Stimulated activated naive CD4-positive, alpha-beta T cell (primary cell): ENCODE measurements at regions not wholly inside any gene's neighbourhood (a gene's known extent, or its start where the extent isn't known, plus 50 kb on each side); places are given as distances from the start of the nearest gene placed in this dataset.

Experiments used
- DNase-seq, 6 experiments: peaks; one replicate each; lab custom pipeline; 2025; lab: John Stamatoyannopoulos, UW

DNA sequence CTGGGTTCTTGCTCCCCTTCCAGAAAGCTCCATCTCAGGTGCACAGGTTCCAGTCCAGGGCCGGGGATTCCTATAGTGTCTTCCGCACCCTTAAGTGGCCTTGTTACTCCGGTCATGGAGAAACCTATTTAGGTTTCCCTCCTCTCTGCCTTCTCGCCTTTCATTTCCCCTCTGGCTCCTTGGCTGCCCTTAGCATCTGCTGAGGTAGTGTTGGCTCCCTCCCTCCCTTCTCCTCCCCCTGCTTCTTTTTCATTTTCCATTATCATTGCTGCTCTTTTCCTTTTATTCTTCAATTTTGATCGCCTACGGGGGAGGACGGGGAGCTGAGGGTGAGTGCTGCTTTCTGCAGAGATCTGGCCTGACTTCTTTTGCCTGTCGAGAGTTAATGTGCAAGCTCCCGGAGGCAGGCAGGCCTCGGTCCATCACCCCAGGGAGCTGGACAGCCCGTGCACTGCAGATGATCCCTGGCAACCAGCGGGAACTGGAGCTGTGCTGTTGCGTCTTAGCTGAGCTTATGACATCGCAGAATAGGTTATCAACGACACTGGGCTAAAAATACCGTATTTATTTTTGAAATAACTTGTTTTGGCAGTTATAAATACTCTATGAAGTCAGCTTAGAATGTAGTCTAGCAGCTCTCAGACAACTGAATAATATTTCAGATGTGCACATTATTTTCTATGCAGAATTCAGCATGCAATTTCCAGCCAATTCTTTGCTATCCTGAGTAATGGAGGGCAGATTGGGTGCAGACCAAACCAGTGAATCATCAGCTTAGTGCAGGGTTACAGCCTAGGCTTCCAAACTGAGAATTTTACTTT, 141.9 kb downstream of the SLC4A3 start:
- no peak for DNase-seq

GRCh38 chr2:219772103-219772635, 144.7 kb downstream of the SLC4A3 start:
- DNase-seq: no peak

GRCh38 chr2:219772697-219773096, 145.3 kb downstream of the SLC4A3 start:
- DNase-seq: no peak

- no peak for DNase-seq
Measured at GRCh38 chr2:219775506-219775905, 148.1 kb downstream of the SLC4A3 start.

- no peak for DNase-seq
Measured at GRCh38 chr2:219777388-219777787, 150.0 kb downstream of the SLC4A3 start.

GRCh38 chr2:219778189-219778588, 150.8 kb downstream of the SLC4A3 start:
- DNase-seq: no peak

- DNase-seq: no peak
Measured at GRCh38 chr2:219782737-219783348, 155.4 kb downstream of the SLC4A3 start.

GRCh38 chr2:219783359-219783975, 156.0 kb downstream of the SLC4A3 start:
- no peak for DNase-seq

DNA sequence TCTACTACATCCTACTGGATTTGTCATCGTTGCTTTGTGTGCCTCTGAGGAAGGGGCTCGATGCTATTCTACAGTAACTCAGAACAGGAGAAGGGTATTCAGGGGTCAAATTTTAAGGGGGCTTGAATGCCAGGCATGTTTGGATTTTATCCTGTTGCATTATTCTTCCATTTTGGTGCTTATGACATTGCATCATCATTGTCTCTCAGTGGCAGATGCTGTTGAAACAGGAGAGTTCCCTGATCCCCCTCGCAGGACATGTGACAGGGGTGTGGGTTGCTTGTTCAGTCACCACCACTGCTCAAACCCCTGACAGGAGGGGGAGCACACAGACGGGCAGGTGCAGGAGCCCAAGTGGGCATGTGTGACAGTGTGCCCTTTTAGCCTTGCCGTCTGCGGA, 156.7 kb downstream of the SLC4A3 start:
- DNase-seq: no peak

DNA sequence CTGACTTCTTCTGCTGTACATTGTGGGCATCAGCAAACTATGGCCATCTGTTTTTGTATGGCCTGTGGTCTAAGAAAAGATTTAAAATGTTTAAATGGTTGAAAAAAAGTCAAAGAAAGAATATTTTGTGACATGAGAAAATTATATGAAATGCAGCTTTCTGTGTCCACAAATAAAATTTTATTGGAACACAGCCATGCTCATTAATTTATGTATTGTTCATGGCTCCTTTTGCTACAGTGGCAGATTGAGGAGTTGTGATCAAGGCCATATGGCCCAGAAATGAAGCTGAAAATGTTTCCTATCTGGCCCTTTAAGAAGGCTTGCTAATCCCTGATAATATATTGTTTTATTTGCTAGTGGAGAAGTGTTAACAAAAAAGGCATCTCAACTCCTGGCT, 162.0 kb downstream of the SLC4A3 start:
- no peak for DNase-seq

DNA sequence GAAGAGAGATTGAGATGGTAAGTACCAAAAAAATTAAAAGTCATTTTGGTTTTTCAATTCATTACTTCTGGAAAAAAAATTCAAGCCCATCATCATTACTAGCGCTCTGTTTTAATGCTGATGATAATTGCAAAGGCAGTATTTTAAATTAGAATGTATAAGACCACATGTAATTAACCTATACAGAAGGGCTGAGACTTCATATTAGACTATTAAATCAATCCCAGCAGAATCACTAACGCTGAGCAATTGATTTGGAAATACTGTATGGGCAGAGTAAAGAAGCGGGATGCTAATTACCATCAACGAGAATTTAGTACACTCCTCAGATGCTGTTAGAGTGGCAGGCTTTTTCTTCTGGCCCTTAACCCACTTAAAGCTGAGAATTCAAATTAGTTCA, 165.0 kb downstream of the SLC4A3 start:
- no peak for DNase-seq

GRCh38 chr2:219798430-219798829, 171.0 kb downstream of the SLC4A3 start:
- DNase-seq: no peak

GRCh38 chr2:219803294-219803693, 175.9 kb downstream of the SLC4A3 start:
- DNase-seq: no peak

- no peak for DNase-seq
Measured at GRCh38 chr2:219810895-219811294, 183.5 kb downstream of the SLC4A3 start.

GRCh38 chr2:219812672-219813071, 185.2 kb downstream of the SLC4A3 start:
- DNase-seq: no peak

- no peak for DNase-seq
Measured at GRCh38 chr2:219820767-219821166, 193.3 kb downstream of the SLC4A3 start.

GRCh38 chr2:219823574-219823973, 196.1 kb downstream of the SLC4A3 start:
- DNase-seq: no peak

DNA sequence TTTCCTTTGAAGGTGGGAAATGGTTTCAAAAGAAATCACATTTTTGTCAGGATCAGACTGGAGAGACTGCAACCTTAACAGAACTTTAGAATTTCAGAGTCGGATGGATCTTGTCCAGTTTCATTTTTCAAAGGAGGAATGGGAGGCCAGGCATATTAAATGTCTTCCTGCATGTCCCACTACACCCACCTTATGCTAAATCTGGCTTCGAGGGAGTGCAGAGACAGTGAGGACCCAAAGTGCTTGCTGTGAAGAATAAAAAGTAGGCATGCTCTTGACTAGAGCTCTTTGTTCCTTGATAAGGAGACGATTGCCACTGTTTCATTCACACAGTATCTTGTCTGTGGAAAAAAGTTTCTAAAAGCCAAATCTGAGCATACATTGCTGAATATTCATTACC, 197.6 kb downstream of the SLC4A3 start:
- no peak for DNase-seq

DNA sequence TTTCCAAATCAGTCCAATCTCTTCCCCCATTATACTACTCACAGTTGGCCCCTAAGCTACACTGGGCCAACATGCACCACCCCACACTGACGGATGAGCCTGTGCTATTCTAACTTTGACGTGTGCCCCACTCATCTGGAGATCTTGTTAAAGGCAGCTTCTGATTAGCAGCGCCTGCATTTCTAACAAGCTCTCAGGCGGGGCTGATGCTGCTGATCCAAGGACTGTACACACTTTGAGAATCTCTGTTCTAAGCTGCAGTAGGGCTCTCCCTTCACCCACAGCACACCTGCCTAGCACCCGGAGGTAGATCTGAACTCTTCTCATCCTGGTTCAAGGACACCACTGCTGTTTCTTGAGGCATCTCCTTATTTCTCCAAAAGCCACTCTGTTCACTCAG, 200.7 kb downstream of the SLC4A3 start:
- DNase-seq: no peak

DNA sequence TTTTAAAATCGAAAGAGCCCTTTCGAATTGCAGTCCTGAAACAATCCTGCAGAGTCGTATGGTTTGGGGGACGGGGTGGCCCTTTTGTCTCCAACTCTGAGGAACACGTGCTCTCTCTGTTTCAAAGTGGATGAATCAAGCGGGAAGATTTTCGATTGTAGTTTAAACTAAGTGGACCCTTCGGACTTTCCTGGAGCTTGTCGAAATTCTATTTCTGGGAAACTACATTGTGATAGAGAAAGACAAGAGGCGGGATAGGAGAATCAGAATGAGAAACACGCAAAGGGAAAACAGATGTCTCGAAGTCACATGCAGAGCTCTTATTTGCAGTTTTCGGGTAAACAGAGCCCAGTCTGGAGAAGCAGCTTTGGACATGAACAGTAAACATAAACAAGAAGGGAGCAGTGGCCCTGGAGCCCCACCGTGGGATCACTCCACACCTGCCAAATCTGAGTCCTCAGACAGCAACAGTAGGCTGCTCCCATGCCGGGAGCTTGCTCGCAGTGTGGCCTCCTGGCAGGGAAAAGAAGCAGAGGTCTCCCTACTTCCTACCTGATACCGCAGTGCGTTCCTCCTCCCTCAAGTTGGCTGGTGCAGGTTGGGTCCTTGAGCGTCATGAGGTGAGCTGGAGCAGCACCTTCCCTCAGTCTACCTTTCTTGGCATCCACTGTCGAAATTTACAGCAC, 202.4 kb downstream of the SLC4A3 start:
- no peak for DNase-seq

GRCh38 chr2:219830353-219830738, 202.9 kb downstream of the SLC4A3 start:
- DNase-seq: no peak

DNA sequence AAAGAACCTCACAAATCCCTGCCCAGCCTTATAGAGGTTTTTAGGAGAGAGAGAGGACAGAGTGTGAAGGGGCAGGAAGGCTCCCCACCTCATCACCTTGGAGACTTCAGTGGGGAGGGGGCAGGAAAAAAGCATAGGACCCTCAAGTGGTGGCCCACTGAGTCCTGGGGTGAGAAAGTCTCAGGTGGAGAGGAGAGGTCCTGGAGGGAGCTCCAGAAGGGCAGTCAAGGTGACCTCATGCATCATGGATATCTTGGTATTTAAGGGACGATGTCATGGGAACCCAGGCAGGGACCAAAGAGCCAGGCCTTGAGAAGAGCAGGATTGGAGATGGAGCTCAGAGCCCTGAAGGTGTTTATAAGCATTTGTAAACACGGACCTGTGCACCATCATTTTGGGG, 204.5 kb downstream of the SLC4A3 start:
- DNase-seq: no peak
